H1 (cell line): ENCODE measurements at regions not wholly inside any gene's neighbourhood (a gene's known extent, or its start where the extent isn't known, plus 50 kb on each side); places are given as distances from the start of the nearest gene placed in this dataset.

Experiments used
- CTCF ChIA-PET: fragments of 300-600 bp; sonication (Branson Sonifier 250); formaldehyde crosslinking; loops from one replicate; lab custom pipeline; 2021; ENCODE audit not compliant: partially characterized antibody; lab: Charles Lee
- POLR2A ChIA-PET: fragments of 300-600 bp; sonication (Branson Sonifier 250); formaldehyde crosslinking; loops from one replicate; lab custom pipeline; 2021; ENCODE audit warnings: inconsistent platforms; ENCODE audit not compliant: partially characterized antibody; lab: Charles Lee
- DNase-seq, 2 experiments: peaks; one replicate each; pipeline versions ENCODE4 v3.0.0 to v3.0.0-alpha.2; 2010 to 2022; ENCODE audit warnings: low spot score in 2 of 2, low read depth in 1 of 2, mixed read lengths in 1 of 2
- FAIRE-seq: peaks from 2 replicates; lab custom pipeline; 2011; peaks lifted over from hg19 to GRCh38; lab: Jason Lieb, UNC
- H2AFZ ChIP-seq: 2 replicates; pipeline ENCODE4 v1.8.1; 2012; ENCODE audit warnings: low read length, inconsistent platforms
- H2AK5ac ChIP-seq: 2 replicates; pipeline ENCODE4 v1.6.1; 2013; ENCODE audit warnings: low read depth, low read length
- H2BK120ac ChIP-seq: replicated peaks from 2 replicates; pipeline ENCODE3; 2013; ENCODE audit warnings: low read depth, low read length, inconsistent platforms
- H2BK12ac ChIP-seq: 2 replicates; pipeline ENCODE4 v1.6.1; 2013; ENCODE audit warnings: low read depth, low read length
- H2BK15ac ChIP-seq: 2 replicates; pipeline ENCODE4 v1.6.1; 2013; ENCODE audit warnings: low read length
- H2BK20ac ChIP-seq: 2 replicates; pipeline ENCODE4 v1.6.1; 2013; ENCODE audit warnings: low read length
- H2BK5ac ChIP-seq: 2 replicates; pipeline ENCODE4 v1.6.1; 2013; ENCODE audit warnings: low read depth, low read length
- H3K14ac ChIP-seq: 2 replicates; pipeline ENCODE4 v1.6.1; 2013; ENCODE audit warnings: inconsistent platforms; ENCODE audit not compliant: insufficient read length
- H3K18ac ChIP-seq: 2 replicates; pipeline ENCODE4 v1.6.1; 2013; ENCODE audit warnings: low read length; ENCODE audit errors: extremely low read depth
- H3K23ac ChIP-seq: 2 replicates; pipeline ENCODE4 v1.6.1; 2013; ENCODE audit warnings: inconsistent platforms; ENCODE audit not compliant: insufficient read length
- H3K23me2 ChIP-seq: 2 replicates; pipeline ENCODE4 v1.6.1; 2013; ENCODE audit warnings: low read depth, low read length
- H3K27ac ChIP-seq: 2 replicates; pipeline ENCODE4 v1.6.1; 2011; ENCODE audit warnings: low read depth, low read length, inconsistent platforms
- H3K27me3 ChIP-seq, 4 experiments: replicated peaks in 1 of 4; 1 replicate in 1 of 4; 2 replicates in 3 of 4; pipeline versions ENCODE4 v1.6.1 to v1.8.1; 2011 to 2013; ENCODE audit warnings: low read length in 3 of 4, mild to moderate bottlenecking in 3 of 4, inconsistent platforms in 2 of 4, mixed read lengths in 2 of 4, moderate library complexity in 1 of 4; ENCODE audit not compliant: control insufficient read depth in 3 of 4, insufficient read depth in 3 of 4; ENCODE audit errors: extremely low read depth in 1 of 4
- H3K36me3 ChIP-seq, 4 experiments: 2 replicates each; pipeline versions ENCODE4 v1.6.1 to v1.8.1; 2011 to 2013; ENCODE audit warnings: mild to moderate bottlenecking in 4 of 4, low read length in 3 of 4, moderate library complexity in 2 of 4, control low read depth in 1 of 4, inconsistent platforms in 1 of 4; ENCODE audit not compliant: insufficient read depth in 4 of 4, control insufficient read depth in 2 of 4
- H3K4ac ChIP-seq: replicated peaks from 2 replicates; pipeline ENCODE3; 2013; ENCODE audit warnings: low read length, low read depth, mixed read lengths, inconsistent platforms; ENCODE audit not compliant: insufficient read length
- H3K4me1 ChIP-seq, 4 experiments: replicated peaks in 1 of 4; 1 replicate in 1 of 4; 2 replicates in 3 of 4; pipeline versions ENCODE4 v1.6.1 to v1.8.1; 2011 to 2013; ENCODE audit warnings: low read length in 3 of 4, inconsistent platforms in 2 of 4, mixed read lengths in 1 of 4; ENCODE audit not compliant: insufficient read depth in 4 of 4, control insufficient read depth in 3 of 4
- H3K4me2 ChIP-seq, 2 experiments: 2 replicates each; pipeline versions ENCODE4 v1.6.1 to v1.8.1; 2011 to 2013; ENCODE audit warnings: low read depth in 2 of 2, low read length in 2 of 2, control low read depth in 1 of 2, inconsistent platforms in 1 of 2, mild to moderate bottlenecking in 1 of 2; ENCODE audit not compliant: insufficient read depth in 1 of 2
- H3K4me3 ChIP-seq, 4 experiments: fragments of 200-600, 300-600 bp in 1 of 4; sonication (generic), shearing (Covaris generic), sonication (Bioruptor Twin) in 1 of 4; 2 replicates each; pipeline versions ENCODE4 v1.5.1 to v1.8.1; 2011 to 2016; ENCODE audit warnings: low read length in 4 of 4, low read depth in 3 of 4, control low read depth in 2 of 4, inconsistent platforms in 2 of 4, mild to moderate bottlenecking in 2 of 4, mixed read lengths in 1 of 4, moderate library complexity in 1 of 4; ENCODE audit not compliant: insufficient read depth in 2 of 4; ENCODE audit errors: extremely low read depth in 1 of 4
- H3K56ac ChIP-seq: replicated peaks from 2 replicates; pipeline ENCODE3; 2013; ENCODE audit warnings: low read depth, mild to moderate bottlenecking, mixed read lengths, low read length, inconsistent platforms; ENCODE audit not compliant: insufficient read length
- H3K79me1 ChIP-seq: 2 replicates; pipeline ENCODE4 v1.6.1; 2013; ENCODE audit warnings: low read depth, low read length, control low read depth
- H3K79me2 ChIP-seq, 2 experiments: 2 replicates each; pipeline versions ENCODE4 v1.6.1 to v1.8.1; 2012 to 2013; ENCODE audit warnings: low read length in 2 of 2, mild to moderate bottlenecking in 2 of 2, inconsistent platforms in 1 of 2; ENCODE audit not compliant: insufficient read depth in 2 of 2, control insufficient read depth in 1 of 2
- H3K9ac ChIP-seq, 4 experiments: replicated peaks in 1 of 4; 1 replicate in 1 of 4; 2 replicates in 3 of 4; pipeline versions ENCODE4 v1.6.1 to v1.8.1; 2011 to 2013; ENCODE audit warnings: low read depth in 3 of 4, low read length in 3 of 4, control low read depth in 2 of 4, mild to moderate bottlenecking in 2 of 4, moderate library complexity in 2 of 4, inconsistent platforms in 1 of 4; ENCODE audit errors: extremely low read depth in 1 of 4
- H3K9me3 ChIP-seq, 2 experiments: 2 replicates each; pipeline versions ENCODE4 v1.6.1 to v1.8.1; 2012 to 2013; ENCODE audit warnings: mild to moderate bottlenecking in 2 of 2, moderate library complexity in 2 of 2, control low read depth in 1 of 2, inconsistent platforms in 1 of 2, low read depth in 1 of 2, low read length in 1 of 2, mixed read lengths in 1 of 2; ENCODE audit not compliant: insufficient read depth in 2 of 2
- H4K20me1 ChIP-seq, 2 experiments: replicated peaks in 1 of 2; 2 replicates each; pipeline versions ENCODE3 to v1.8.1; 2011 to 2013; ENCODE audit warnings: inconsistent platforms in 2 of 2, low read length in 2 of 2, mild to moderate bottlenecking in 1 of 2; ENCODE audit not compliant: insufficient read depth in 2 of 2, control insufficient read depth in 1 of 2
- H4K5ac ChIP-seq: 2 replicates; pipeline ENCODE4 v1.6.1; 2013; ENCODE audit warnings: low read length, low read depth, mixed read lengths, inconsistent platforms; ENCODE audit not compliant: insufficient read length
- H4K8ac ChIP-seq: 2 replicates; pipeline ENCODE4 v1.8.0; 2013; ENCODE audit warnings: mild to moderate bottlenecking, moderate library complexity, low read length, inconsistent platforms; ENCODE audit not compliant: insufficient read depth; ENCODE audit errors: extremely low read depth
- H4K91ac ChIP-seq: replicated peaks from 2 replicates; pipeline ENCODE3; 2013; ENCODE audit warnings: low read length, mixed read lengths, inconsistent platforms; ENCODE audit not compliant: insufficient read length
- BACH1 ChIP-seq: IDR thresholded peaks from 2 replicates; pipeline ENCODE4 v1.6.1; 2012; ENCODE audit warnings: low read length, improper control_type of control experiment
- BRCA1 ChIP-seq: IDR thresholded peaks from 2 replicates; pipeline ENCODE4 v1.6.1; 2012; ENCODE audit warnings: low read depth, low read length, improper control_type of control experiment
- CBX8 ChIP-seq: fragments of 300-800, 300-1000 bp; sonication (generic); IDR thresholded peaks from 2 replicates; pipeline ENCODE4 v1.7.1; 2016; ENCODE audit warnings: low read depth, low read length, borderline replicate concordance
- HDAC6 ChIP-seq: IDR thresholded peaks from one replicate; pipeline ENCODE4 v1.7.1; 2012; ENCODE audit warnings: low read depth, mild to moderate bottlenecking, inconsistent platforms, low read length, moderate library complexity
- NRF1 ChIP-seq: IDR thresholded peaks from 2 replicates; pipeline ENCODE4 v1.6.1; 2011; ENCODE audit warnings: mild to moderate bottlenecking, low read depth, low read length, improper control_type of control experiment
- POU5F1 ChIP-seq: IDR thresholded peaks from 2 replicates; pipeline ENCODE4 v1.6.1; 2011; ENCODE audit warnings: low read depth, mild to moderate bottlenecking, low read length, moderate library complexity
- SIX5 ChIP-seq: IDR thresholded peaks from 2 replicates; pipeline ENCODE4 v1.6.1; 2011; ENCODE audit warnings: mild to moderate bottlenecking, low read depth, low read length
- SP1 ChIP-seq: IDR thresholded peaks from 2 replicates; pipeline ENCODE4 v1.6.1; 2011; ENCODE audit warnings: low read depth, low read length
- YY1 ChIP-seq: IDR thresholded peaks from 2 replicates; pipeline ENCODE4 v1.6.1; 2011; ENCODE audit warnings: low read depth, mild to moderate bottlenecking, low read length
- WGBS, 2 experiments: shearing (Covaris generic) in 1 of 2; methylation state at CpG; one replicate each; pipeline versions ENCODE4 v1.1.6 to v1.1.7; 2013 to 2015; ENCODE audit warnings: low lambda C conversion rate in 2 of 2, mixed read lengths in 2 of 2, inconsistent platforms in 1 of 2, low coverage in 1 of 2, missing lambda C conversion rate in 1 of 2; ENCODE audit not compliant: insufficient replicate concordance in 2 of 2, insufficient coverage in 1 of 2, insufficient read length in 1 of 2; ENCODE audit errors: extremely low coverage in 1 of 2, missing lambda C conversion rate in 1 of 2; 5-methylcytosine and 5-hydroxymethylcytosine counted together

GRCh38 chr12:97140355-97140754 lies 233.3 kb downstream of the NEDD1 start:
- DNase-seq (no peak), FAIRE-seq (no peak)
- H2BK5ac ChIP-seq = no peak overlapping the region
- H3K9me3 ChIP-seq = no peaks in the 10 kb centered on the region
- no peak overlapping the region for H2BK12ac ChIP-seq
- ChIA-PET CTCF (interaction anchor here (1.4 to 1.8 kb wide), 4 partner anchors 9 to 264 kb away, joined by 3 to 12 read pairs (median 4); no protein-coding TSS in a partner anchor), POLR2A (interaction anchor here (1.1 to 2.2 kb wide), 2 partner anchors 12 to 29 kb away, joined by 3 to 6 read pairs; no protein-coding TSS in a partner anchor)
- no peak overlapping the region for H3K27ac ChIP-seq
- H3K23me2 ChIP-seq = no peaks in the 10 kb centered on the region
- no peaks in the 10 kb centered on the region for H3K36me3 ChIP-seq
- H3K4me3 ChIP-seq = no peak overlapping the region
- H3K4ac ChIP-seq = no peak overlapping the region
- H3K79me2 ChIP-seq = no peaks in the 10 kb centered on the region
- no peaks in the 10 kb centered on the region for H3K79me1 ChIP-seq
- no peak overlapping the region for H3K14ac ChIP-seq
- no peak overlapping the region for H3K4me2 ChIP-seq
- no peak overlapping the region for H3K9ac ChIP-seq
- H3K27me3 ChIP-seq = no peaks in the 10 kb centered on the region
- no peak overlapping the region for H2BK15ac ChIP-seq
- H3K4me1 ChIP-seq = peaks cover 0 to 6% (median 2%) of the 10 kb centered on the region in 4 experiments; a peak in 3 of 7 replicates
- no peaks in the 10 kb centered on the region for H4K20me1 ChIP-seq
- no peak overlapping the region for H4K8ac ChIP-seq
- no peak overlapping the region for H3K56ac ChIP-seq
- no peak overlapping the region for H3K23ac ChIP-seq
- WGBS, 2 experiments = 78% methylated on average over 4 of the region's 4 CpGs; no CpG with 5 or more reads in 1 of the 2 experiments
- no peak overlapping the region for H2BK20ac ChIP-seq
- H3K18ac ChIP-seq = no peak overlapping the region
- no peak overlapping the region for H2AFZ ChIP-seq
- no peak overlapping the region for H2AK5ac ChIP-seq
- no peak overlapping the region for H2BK120ac ChIP-seq
- H4K5ac ChIP-seq = no peak overlapping the region
- no peak overlapping the region for H4K91ac ChIP-seq
- no peak for TF ChIP-seq POU5F1
- no peak for TF ChIP-seq HDAC6
- TF ChIP-seq SP1 = no peak
- no peak for TF ChIP-seq NRF1
- no peak for TF ChIP-seq BRCA1
- TF ChIP-seq YY1 = no peak
- no peak for TF ChIP-seq CBX8
- no peak for TF ChIP-seq SIX5
- no peak for TF ChIP-seq BACH1
